ENCODE measurements at regions not wholly inside any gene's neighbourhood (a gene's known extent, or its start where the extent isn't known, plus 50 kb on each side); places are given as distances from the start of the nearest gene placed in this dataset.

DNA sequence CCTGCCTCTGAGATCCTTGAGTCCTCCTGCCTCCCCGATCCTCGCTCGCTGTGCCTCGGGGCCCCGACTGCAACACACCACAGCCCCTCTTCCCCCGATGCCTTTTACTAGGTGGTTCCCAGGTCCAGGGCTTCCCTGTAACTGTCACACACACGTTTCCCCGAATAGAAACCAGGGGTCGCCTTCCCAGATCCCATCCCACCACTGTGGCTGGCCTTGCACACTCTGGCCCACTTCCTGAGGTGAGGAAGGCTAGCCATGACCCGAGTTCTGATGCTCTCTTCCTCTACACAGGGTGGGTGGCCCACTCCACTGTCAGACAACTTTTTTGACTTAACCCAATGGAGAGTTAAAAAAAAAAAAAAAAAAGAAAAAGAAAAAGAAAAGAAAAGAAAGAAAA, 139.6 kb upstream of the ASB18 start:
- TF ChIP-seq, protein P1, sequence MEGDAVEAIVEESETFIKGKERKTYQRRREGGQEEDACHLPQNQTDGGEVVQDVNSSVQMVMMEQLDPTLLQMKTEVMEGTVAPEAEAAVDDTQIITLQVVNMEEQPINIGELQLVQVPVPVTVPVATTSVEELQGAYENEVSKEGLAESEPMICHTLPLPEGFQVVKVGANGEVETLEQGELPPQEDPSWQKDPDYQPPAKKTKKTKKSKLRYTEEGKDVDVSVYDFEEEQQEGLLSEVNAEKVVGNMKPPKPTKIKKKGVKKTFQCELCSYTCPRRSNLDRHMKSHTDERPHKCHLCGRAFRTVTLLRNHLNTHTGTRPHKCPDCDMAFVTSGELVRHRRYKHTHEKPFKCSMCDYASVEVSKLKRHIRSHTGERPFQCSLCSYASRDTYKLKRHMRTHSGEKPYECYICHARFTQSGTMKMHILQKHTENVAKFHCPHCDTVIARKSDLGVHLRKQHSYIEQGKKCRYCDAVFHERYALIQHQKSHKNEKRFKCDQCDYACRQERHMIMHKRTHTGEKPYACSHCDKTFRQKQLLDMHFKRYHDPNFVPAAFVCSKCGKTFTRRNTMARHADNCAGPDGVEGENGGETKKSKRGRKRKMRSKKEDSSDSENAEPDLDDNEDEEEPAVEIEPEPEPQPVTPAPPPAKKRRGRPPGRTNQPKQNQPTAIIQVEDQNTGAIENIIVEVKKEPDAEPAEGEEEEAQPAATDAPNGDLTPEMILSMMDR (IDR thresholded peaks at IDR 0.05) = no peak
- TF ChIP-seq POLR2A (IDR thresholded peaks at IDR 0.05) = no peak

Data from body of pancreas (tissue), 4 donors.